HG02763 (cell line): ENCODE measurements at regions not wholly inside any gene's neighbourhood (a gene's known extent, or its start where the extent isn't known, plus 50 kb on each side); places are given as distances from the start of the nearest gene placed in this dataset.
"Not testable (repeated sequence)": the region's sequence is repeated elsewhere in the genome, so short reads cannot be mapped to it uniquely, and the experiment has no call there.

ENCODE experiments used
- ATAC-seq: cut with Tn5 transposase; IDR thresholded peaks from one replicate; pipeline ENCODE4 v1.9.1; 2021; ENCODE audit warnings: mild to moderate bottlenecking, moderate library complexity; ENCODE audit not compliant: unreplicated experiment

DNA sequence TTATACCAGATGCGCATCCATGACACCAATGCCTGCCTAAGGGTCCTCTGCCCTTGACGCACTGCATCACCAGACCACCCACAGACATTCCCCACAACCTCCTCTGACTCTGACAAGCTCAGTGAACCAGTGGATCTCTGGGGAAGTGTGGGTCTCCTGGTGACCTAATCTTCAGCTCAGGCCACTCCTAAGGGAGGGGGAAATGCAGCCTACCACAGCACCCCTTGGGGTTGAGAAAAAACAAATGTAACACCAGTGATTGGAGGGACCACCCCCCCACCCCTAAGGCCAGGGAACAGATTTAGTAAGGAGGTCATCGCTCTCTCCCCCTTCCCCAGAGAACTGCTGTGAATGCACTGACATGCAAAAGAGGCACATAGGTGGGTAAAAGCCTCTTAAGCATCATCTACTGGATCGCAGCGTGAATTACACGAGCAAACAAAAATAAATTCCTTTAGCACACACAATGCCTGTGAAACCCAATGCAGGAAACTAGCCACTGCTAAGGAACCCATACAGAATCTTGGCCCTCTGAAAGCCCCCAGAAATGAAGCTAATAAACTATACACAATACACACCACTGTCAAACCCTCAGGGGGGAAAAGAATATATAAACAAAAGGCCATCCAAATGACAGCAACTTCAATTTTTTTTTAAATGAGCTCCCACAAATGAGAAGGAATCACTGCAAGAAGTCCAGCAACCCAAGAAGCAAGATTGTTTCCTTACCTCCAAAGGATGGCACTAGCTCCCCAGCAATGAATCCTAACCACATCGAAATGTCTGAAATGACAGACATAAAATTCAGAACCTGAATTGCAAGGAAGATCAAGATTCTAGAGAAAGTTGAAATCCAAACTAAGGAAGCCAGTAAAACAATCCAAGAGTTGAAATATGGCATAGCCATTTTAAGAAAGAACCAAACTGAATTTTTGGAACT lies 513.7 kb upstream of the PTGER4 start:
- ATAC-seq, result no peak

DNA sequence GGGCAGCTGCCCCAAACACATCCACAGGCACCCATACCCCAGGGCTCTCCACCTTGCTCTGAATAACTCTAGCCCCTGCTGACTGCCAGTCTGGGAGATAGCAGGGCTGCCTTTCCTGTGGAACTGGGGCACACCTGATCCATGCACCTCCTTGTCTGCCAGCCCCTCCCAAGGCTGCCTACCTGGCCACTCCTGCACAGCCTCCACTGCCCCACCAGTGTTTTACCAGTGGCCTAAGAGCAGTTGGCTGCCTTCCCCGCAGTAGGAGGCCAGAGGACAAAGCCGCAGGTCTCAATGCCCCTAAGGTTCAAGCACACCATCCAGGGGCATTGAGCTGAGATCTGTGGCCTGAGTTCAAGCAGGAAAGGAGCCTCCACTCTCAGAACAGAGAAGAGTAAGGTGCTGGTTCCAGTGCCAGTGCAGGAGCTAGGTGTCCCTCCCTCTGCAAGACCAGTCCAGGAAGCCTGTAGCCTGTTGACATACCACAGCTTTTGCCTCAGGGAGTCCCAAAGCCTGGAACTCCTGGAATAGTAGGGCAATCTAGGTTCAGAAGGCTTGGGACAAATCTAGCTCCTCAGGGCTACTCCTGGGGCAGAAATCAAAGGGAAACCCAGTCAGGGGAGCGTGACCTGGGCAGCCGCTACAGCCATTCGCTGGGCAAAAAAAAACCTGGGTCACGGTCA lies 514.5 kb upstream of the PTGER4 start:
- ATAC-seq, result no peak

DNA sequence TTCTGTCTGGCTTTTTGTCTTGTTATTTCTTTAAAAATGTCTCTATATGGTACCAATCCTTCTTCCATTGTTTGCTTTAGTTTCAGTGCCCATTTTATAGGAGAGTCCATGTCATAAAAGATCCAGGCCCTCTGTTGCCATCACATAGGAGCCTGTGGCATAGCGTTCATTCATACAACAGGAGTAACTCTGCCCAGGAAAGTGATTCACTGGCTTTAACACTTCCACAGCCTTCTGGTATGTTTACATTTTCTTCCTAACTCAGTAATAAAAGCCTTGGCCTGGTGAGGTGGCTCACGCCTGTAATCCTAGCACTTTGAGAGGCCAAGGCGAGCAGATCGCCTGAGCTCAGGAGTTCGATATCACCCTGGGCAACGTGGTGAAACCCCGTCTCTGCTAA lies 519.3 kb upstream of the PTGER4 start:
- no peak for ATAC-seq

DNA sequence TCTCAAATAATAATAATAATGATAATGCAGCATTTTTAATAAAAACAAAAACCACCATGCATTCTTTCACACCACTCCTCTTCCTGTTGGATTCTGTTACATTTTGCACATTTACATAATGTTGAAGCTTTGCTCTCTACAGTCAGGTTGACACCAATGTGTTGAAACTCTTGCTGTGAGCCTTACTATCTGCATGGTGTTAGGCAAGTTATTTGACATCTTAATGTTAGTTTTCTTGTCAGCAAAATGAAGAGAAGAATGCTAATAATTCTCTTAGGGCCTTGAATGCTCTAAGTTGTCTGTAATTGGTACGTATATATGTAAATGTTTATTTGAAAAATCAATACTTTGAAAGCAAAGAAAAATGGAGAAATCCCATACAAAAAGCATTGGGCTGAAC lies 525.5 kb upstream of the PTGER4 start:
- no peak for ATAC-seq

DNA sequence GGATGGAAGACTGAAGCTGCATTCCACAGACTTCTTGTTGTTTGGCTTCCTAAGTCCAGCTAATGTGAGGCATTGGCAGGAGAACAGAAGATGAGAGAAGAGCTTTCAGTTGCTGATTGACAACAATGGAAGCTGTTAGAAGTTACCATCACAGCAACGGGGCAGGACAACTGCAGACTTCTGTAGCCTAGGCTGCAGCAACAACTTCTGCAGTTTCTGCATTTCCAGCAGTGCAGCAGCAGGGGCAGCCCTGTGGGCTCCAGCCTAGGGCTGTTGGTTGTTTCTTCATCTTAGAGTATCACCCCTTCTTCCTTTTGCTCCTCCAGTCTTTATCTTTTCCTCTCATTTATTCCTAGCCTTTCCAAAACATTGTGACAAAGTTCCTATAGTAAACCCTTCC lies 528.8 kb upstream of the PTGER4 start:
- no peak for ATAC-seq

DNA sequence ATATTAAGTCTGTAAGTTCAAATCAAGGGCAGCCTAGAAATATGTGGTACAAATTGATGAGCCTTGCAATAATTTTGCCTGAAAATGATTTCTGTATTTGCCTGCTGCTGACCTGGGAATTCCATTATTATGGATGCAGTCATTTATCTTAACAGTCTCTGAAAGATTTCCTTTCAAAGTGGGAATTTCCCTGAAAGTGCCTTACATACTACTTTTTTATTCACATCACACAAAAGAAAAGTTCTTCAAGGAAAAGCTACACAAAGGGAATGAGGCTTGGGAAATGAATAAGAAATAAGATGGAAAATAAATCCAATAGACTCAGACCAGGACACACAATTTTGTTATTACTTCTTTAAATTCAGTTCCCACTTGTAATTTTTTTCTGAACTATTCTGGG lies 537.8 kb upstream of the PTGER4 start:
- ATAC-seq, result no peak

DNA sequence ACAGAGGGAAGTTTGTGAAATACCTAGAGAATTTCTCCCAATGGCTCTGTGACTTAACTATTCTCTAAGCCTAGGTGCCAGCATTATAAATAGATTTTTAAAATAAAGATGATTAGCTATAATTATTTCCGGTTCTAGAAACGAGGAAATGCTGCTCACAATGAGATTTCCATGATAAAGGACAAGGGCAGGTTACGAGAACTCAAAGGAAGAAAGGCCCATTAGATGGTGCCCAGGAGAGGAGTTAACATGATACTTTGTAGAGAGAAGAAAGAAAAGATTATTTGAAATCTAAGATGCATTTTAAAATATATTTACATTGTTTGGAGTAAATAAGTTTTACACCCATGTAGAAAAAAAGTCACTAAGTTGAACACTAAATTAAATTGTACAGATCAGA lies 538.3 kb upstream of the PTGER4 start:
- no peak for ATAC-seq

DNA sequence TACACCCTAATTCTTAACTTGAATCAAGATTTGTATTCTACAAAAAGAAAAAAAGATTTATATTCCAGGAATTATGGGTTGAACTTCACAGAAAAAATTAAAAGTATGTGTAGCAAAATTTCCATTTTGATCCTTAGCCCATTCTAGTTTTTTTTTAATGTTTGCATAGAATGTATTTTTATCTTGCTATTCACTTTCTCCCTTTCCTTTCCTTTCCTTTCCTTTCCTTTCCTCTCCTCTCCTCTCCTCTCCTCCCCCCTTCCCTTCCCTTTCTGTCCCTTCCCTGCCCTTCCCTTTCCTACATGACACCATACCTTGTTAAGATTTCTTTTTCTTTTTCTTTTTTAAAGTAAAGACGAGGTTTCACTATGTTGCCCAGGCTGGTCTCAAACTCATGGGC lies 542.5 kb upstream of the PTGER4 start:
- no peak for ATAC-seq

DNA sequence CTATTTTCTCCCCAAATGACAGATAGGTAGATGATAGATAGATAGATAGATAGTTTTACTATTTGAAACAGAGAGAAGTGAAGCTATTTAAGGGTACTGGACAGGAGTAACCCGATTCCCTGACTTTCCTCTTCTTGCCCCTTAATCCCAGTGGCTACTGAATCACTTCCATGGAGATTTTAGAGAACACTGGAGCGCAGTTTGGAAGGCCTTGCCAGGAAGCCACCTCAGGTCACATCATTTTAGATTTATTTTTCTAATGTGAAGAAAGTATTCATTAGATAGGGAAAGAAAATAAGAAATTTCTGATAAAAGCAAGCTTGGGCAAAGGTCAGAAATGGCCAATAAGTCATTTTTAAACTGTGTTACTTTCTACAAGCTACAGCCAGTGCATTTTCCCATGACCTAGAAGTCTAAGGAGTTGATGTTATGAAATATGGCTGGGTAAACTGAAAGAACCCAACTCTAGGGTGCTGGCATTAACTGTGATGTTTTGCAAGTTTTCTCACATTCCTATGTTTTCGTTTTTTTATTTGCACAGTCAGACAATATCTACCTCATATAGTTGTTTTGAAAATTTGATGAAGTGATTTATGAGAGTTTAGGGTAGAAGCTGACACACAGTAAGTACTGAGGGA lies 544.7 kb upstream of the PTGER4 start:
- ATAC-seq, result no peak

DNA sequence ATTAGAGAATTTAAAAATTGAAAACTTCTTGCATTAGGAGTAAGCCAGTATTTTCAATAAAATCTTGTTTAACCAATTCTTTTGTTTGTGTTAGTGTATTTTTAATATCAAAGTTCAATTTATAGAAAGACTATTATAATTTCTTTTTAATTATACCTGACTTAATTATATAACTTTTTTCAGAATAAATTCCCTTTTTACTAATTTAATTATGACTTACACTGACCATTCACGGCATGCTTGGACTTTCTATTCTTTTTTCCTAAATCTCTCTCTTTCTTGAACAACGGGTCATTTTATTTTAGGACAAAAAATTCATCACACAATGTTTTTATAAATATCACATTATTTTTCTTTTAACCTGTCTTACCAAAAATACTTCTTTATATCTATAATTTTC lies 555.3 kb upstream of the PTGER4 start:
- no peak for ATAC-seq

DNA sequence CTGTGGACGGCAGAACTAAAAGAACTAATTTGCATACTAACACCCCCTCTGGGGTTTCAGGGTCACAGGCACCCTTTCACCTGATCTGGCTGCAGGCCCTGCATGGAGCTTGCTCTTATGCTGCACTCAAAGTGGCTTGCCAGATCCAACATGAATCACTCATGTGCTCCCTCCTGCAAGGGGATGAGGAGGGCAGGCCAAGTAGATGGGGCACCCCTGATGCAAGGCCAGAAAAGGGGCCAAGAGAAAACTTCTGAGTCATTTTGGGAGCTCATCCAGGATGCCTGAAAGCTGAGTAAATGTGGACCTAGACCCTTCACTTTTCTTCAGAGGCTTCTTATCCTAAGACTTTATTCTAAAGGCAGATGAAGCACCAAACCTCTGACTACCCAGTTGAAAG lies 558.5 kb upstream of the PTGER4 start:
- no peak for ATAC-seq

DNA sequence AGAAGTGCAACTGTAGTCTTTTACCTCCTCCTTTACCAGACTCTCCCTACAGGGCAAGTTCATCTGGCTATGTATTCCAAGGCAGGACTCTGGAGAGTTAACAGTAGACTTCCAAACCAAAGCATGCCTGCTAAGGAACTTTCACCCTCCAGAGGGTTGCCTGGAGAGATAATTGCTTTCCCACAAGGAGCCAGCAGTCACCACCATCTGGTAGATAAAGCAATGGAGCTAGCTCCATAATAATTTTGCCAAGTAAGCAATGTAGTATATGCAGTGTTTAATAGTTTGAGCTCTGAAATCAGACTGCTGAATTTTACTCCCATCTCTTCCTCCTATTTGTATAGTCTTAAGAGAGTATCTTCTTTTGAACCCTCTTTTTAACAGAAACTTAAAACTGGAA lies 566.8 kb upstream of the PTGER4 start:
- ATAC-seq, result no peak

DNA sequence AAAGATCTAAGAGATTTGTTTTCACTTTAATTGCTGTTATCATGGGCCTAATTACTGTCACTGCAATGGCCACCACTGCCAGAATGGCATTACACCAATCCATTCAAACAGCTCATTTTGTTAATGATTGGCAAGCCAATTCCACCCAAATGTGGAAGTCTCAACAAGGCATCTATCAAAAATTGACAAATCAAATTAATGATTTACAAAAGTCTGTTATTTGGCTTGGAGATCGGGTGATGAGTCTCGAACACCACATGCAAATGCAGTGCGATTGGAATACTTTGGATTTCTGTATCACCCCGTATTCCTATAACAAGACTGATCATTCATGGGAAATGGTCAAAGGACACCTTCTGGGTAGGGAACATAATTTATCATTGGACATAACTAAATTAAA lies 568.7 kb upstream of the PTGER4 start:
- ATAC-seq, result not testable (repeated sequence)

DNA sequence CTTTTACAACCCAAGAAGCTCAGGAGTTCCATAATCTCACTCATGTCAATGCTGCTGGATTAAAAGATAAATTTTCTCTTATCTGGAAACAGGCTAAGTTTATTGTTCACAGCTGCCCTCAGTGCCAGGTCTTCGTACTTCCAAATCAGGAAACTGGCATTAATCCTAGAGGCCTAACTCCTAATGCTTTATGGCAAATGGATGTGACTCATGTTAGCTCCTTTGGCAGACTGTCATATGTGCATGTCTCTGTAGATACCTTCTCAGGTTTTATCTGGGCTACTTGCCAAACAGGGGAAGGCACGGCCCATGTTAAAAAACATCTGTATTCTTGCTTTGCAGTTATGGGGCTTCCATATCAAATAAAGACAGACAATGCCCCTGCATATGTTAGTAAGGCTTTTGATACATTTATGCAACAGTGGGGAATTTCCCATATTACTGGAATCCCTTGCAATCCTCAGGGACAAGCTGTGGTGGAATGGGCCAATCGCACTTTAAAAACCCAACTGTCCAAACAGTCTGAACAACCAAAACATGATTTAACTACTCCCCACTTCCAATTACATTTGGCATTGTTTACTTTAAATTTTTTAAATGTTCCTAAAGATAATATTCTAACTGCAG lies 570.8 kb upstream of the PTGER4 start:
- ATAC-seq, result not testable (repeated sequence)

DNA sequence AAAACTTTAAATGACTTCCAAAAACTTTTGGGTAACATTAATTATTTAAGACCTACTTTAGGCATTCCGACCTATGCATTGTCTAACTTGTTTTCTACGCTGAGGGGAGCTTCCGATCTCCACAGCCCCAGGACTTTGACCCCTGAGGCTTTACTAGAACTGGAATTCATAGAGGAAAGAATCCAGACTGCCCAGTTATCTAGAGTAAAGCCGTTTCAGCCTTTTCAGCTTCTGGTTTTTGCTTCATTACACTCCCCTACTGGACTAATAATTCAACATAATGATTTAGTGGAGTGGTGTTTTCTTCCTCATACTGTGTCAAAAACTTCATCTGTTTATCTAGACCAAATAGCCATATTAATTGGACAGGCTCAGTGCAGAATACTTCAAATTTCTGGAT lies 571.9 kb upstream of the PTGER4 start:
- not testable (repeated sequence) for ATAC-seq

DNA sequence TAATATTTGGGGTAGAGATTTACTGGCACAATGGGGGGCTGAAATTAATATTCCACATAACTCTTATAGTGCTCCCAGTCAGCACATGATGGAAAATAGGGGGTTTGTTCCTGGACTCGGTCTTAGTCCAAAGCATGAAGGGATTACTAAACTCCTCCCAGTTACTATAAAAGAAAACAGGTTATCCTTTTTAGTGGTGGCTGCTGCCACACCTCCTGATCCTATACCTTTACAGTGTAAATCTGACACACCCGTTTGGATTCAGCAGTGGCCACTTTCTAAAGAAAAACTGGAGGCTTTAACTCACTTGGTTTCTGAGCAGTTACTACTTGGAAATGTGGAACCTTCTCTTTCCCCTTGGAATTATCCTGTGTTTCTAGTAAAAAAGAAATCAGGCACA lies 572.9 kb upstream of the PTGER4 start:
- no peak for ATAC-seq

DNA sequence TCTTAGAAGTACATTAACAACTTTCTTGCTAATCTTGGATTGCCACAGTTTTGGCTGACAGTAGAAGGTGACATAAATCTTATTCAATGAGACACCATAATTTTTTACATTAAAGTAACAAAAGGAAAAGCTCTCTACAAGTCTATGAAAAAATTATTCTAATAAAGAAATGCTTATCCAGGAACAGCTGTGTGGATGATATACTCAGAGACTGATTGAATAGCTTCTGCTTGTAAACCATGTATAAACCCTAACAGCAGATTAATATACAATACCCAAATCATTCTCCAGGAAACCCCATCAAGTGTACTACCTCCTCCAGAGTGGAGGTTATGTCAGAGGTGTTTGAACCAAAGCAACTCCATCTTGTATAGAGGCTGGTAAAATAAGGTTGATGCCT lies 581.4 kb upstream of the PTGER4 start:
- no peak for ATAC-seq

DNA sequence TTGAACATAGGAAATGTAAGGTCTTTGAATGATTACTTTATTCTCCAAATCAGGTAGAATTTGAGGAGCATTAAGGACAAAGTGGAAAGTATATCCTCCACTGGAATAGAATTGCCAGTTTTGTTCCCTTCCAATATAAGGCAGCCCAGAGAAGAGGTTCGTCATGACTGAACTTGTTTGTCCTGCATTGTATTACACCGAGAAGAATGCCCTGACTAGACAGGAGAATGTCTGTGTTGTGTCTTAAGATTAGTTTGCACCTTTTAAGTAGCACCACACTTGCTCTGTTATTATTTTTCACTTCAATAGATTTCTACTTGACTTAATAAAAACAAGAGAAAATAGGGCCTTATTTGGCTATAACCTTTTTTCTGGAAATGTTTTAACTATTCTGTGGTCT lies 586.2 kb upstream of the PTGER4 start:
- ATAC-seq, result no peak

DNA sequence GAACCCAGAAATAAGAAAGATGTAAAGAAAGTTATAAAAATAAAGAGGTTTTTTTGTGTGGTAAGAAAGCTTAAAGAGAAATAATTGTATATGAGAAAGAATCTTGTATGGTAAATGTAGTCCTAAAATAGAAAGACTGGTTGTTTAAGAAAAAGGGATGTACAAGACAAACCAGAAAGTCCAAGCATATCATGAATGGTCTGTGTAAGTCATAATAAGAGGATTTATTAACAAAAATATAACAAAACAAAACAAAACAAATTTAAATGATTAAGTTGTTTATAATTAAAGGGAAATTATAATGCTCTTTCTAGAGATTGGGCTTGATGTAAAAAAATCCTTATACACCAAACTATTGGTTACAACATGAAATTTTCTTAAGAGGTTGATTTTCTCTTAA lies 590.4 kb upstream of the PTGER4 start:
- no peak for ATAC-seq

DNA sequence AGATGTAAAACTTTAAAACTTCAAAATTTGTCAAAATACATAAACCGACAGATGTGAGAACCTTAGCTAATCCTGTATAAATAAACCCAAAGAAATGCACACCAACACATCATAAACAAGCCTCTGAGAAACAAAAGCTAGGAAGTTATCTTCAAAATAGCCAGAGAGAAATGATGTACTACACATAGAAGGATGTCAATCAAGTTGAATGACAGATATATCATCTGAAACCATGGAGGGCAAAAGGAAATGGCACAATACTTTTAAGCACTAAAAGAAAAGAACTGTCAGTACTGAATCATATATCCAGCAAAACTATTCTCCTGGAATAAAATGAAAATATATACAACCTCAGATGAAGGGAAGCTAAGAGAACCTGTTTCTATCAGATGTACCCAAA lies 595.1 kb upstream of the PTGER4 start:
- no peak for ATAC-seq

DNA sequence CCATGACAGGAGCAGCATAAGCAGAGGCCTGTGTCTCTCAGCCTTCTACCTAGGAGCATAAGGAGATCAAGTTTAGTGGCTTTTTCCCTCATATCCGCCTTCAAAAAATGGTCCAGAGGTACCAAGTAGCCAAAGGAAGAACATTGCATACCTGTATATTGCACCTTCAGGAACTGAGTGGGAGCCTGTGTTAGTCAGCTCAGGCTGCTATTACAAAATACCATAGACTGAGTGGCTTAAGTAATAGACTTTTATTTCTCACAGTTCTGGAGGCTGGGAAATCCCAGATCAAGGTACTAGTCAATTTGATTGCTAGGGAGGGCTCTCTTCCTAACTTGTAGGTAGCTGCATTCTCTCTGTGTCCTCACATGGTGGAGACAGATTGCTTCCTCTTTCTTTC lies 597.4 kb upstream of the PTGER4 start:
- ATAC-seq, result no peak
